ENCODE measurements at regions not wholly inside any gene's neighbourhood (a gene's known extent, or its start where the extent isn't known, plus 50 kb on each side); places are given as distances from the start of the nearest gene placed in this dataset.

GRCh38 chr12:14191612-14192011 is 173.9 kb upstream of the ATF7IP start:
- no peak for TF ChIP-seq CTCF (IDR thresholded peaks at IDR 0.05)
- TF ChIP-seq POLR2A (IDR thresholded peaks at IDR 0.05), result no peak

Measured in thyroid gland (tissue), 4 donors.